HepG2 (cell line): ENCODE measurements at regions not wholly inside any gene's neighbourhood (a gene's known extent, or its start where the extent isn't known, plus 50 kb on each side); places are given as distances from the start of the nearest gene placed in this dataset.

ENCODE experiments used
- CTCF ChIP-seq: sonication (generic); formaldehyde crosslinking; IDR thresholded peaks from 2 replicates; pipeline ENCODE4 v1.5.0; 2020; ENCODE audit warnings: mild to moderate bottlenecking, missing genetic modification reagents, moderate library complexity
- EP300 ChIP-seq, 3 experiments: sonication (generic) in 1 of 3; formaldehyde crosslinking in 1 of 3; IDR thresholded peaks; 2 replicates each; pipeline versions ENCODE4 v1.5.1 to v1.6.1; 2011 to 2020; ENCODE audit warnings: low read depth in 2 of 3, low read length in 2 of 3, borderline replicate concordance in 1 of 3, improper control_type of control experiment in 1 of 3, mild to moderate bottlenecking in 1 of 3, missing genetic modification reagents in 1 of 3, moderate library complexity in 1 of 3
- FOXM1 ChIP-seq: sonication (generic); formaldehyde crosslinking; IDR thresholded peaks from 2 replicates; pipeline ENCODE4 v1.5.0; 2020; ENCODE audit warnings: missing genetic modification reagents
- GTF2F1 ChIP-seq: fragments of 150-350 bp; IDR thresholded peaks from 2 replicates; pipeline ENCODE4 v1.6.1; 2014; ENCODE audit warnings: low read length
- PHF21A ChIP-seq: sonication (generic); formaldehyde crosslinking; IDR thresholded peaks from 2 replicates; pipeline ENCODE4 v1.5.0; 2020; ENCODE audit warnings: mild to moderate bottlenecking, missing genetic modification reagents
- POLR2AphosphoS2 ChIP-seq: IDR thresholded peaks from 2 replicates; pipeline ENCODE4 v1.6.1; 2011; ENCODE audit warnings: low read depth, low read length, improper control_type of control experiment
- REST ChIP-seq, 2 experiments: IDR thresholded peaks; 2 replicates each; pipeline ENCODE4 v1.6.1; 2011 to 2012; ENCODE audit warnings: low read length in 2 of 2, borderline replicate concordance in 1 of 2, low read depth in 1 of 2, mild to moderate bottlenecking in 1 of 2, moderate library complexity in 1 of 2
- ZBTB7B ChIP-seq: sonication (generic); formaldehyde crosslinking; IDR thresholded peaks from 2 replicates; pipeline ENCODE4 v1.4.0; 2020; ENCODE audit warnings: missing genetic modification reagents
- ZFX ChIP-seq: sonication (generic); formaldehyde crosslinking; IDR thresholded peaks from 2 replicates; pipeline ENCODE4 v1.4.0; 2020; ENCODE audit warnings: mild to moderate bottlenecking, low read depth, missing genetic modification reagents, moderate library complexity

- TF ChIP-seq FOXM1 (CRISPR knock-in tag) (no peak), ZFX (no peak), PHF21A (CRISPR knock-in tag) (no peak), CTCF (CRISPR knock-in tag) (no peak), EP300 (IDR thresholded peaks at IDR 0.05; ENCODE audit: low read depth in 2 of 2, low read length in 2 of 2) (no peak), EP300 (CRISPR knock-in tag; IDR thresholded peaks at IDR 0.05; ENCODE audit: borderline replicate concordance) (no peak), POLR2AphosphoS2 (no peak), ZBTB7B (CRISPR knock-in tag) (no peak), REST (IDR thresholded peaks at IDR 0.05; ENCODE audit: borderline replicate concordance in 1 of 2, low read depth in 1 of 2, low read length in 2 of 2) (no peak), GTF2F1 (no peak)
These were observed 93.8 kb upstream of the GRIK3 start for GRCh38 chr1:37128091-37128490.
